Fibroblast of skin of abdomen (primary cell): ENCODE measurements at regions not wholly inside any gene's neighbourhood (a gene's known extent, or its start where the extent isn't known, plus 50 kb on each side); places are given as distances from the start of the nearest gene placed in this dataset.
A peak's percentile ranks its signal among the peaks of the same experiment; 100 is the strongest.
"Not testable (repeated sequence)": the region's sequence is repeated elsewhere in the genome, so short reads cannot be mapped to it uniquely, and the experiment has no call there.

Experiments used
- DNase-seq: peaks from one replicate; pipeline ENCODE4 v3.0.0-alpha.2; 2013

DNA sequence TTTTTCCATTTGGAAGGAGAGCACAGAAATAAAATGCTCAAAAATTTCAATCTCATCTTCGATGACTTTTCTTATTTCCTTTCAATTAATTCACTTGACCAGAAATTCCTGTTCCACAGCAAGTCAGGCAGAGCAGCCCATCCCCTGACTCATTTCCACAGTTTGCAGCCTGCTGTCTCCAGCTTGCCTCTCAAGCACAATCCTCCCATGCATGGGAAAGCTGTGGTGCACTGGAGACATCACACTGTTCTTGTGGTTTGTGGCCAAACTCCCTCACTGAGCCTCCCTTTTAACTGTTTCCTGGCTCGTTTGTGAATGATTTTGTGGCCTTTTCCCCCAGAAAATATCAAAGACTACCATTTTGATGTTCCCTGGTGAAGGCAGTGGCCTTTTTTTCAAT lies 114.0 kb upstream of the ENPEP start:
- peak; percentile 89 for DNase-seq

- no peak for DNase-seq
These were observed 116.9 kb upstream of the ENPEP start for GRCh38 chr4:110359076-110359475.

DNA sequence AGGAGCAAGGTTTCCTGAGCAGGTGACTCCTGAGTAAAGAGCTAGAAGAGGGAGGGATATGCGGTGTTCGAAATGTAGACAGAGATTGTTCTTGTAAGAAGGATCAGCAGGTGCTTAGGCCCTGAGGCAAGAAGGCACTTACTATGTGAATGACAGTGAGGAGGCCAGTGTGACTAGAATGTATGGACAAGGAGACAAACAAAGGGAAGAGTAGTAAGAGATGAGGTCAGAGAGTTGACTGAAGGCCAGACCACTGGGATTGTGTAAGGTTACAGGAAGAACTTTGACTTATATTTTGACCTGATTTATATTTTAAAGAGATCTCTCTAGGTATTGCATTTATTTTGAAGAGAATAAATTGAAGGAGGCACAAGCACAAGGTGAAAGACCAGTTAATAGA lies 118.4 kb upstream of the ENPEP start:
- no peak for DNase-seq

- DNase-seq = no peak
These were observed 121.5 kb upstream of the ENPEP start for GRCh38 chr4:110354460-110354859.

GRCh38 chr4:110352670-110353442 lies 123.1 kb upstream of the ENPEP start:
- DNase-seq = no peak

- DNase-seq = no peak
These were observed 127.1 kb upstream of the ENPEP start for GRCh38 chr4:110348711-110349383.

- no peak for DNase-seq
These were observed 128.2 kb upstream of the ENPEP start for GRCh38 chr4:110347805-110348204.

- peak; percentile 31 for DNase-seq
These were observed 131.8 kb upstream of the ENPEP start for GRCh38 chr4:110344165-110344564.

DNA sequence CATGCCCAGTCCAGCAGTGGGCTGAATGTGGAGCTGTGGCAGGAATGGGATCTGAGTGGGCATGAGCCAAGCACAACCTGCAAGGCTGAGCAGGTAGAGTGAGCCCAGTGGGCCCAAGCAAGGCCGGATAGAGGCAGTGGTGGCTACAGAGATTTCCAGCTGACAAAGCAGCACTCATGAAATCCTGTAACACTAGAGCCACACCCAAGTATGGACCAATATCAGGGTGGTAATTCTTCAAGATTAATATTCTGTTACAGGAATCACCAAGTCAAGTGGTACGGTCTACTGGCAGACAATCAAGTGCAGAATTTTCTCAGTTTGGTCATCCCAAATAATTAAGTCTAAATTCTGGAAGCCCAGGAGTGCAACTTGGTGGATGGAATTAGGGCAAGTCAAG lies 132.4 kb upstream of the ENPEP start:
- DNase-seq = no peak

GRCh38 chr4:110341118-110341517 lies 134.8 kb upstream of the ENPEP start:
- DNase-seq = peak; percentile 42

- DNase-seq = no peak
These were observed 137.0 kb upstream of the ELOVL6 start for GRCh38 chr4:110335399-110335798.

GRCh38 chr4:110332483-110332882 lies 134.1 kb upstream of the ELOVL6 start:
- DNase-seq = no peak

GRCh38 chr4:110326426-110326825 lies 128.0 kb upstream of the ELOVL6 start:
- not testable (repeated sequence) for DNase-seq

DNA sequence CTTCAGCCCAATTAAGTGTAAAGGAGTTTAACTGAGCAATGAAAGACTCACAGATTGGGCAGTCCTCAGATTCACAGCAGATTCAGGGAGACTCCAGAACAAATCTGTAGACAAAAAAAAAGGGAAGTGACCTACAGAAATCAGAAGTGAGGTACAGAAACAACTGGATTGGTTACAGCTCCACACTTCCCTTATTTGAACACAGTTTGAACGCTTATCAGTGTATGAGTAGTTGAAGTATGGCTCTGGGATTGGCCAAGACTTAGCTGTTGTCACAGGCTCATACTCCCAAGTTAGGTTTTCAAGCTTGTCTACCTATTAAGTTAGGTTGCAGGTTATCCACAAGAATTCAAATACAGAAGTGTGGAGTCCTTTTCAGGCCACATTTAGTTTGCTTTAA lies 112.4 kb upstream of the ELOVL6 start:
- DNase-seq = no peak

- DNase-seq = peak; percentile 88
These were observed 111.3 kb upstream of the ELOVL6 start for GRCh38 chr4:110309675-110310074.

- peak; percentile 39 for DNase-seq
These were observed 107.9 kb upstream of the ELOVL6 start for GRCh38 chr4:110306303-110306702.

DNA sequence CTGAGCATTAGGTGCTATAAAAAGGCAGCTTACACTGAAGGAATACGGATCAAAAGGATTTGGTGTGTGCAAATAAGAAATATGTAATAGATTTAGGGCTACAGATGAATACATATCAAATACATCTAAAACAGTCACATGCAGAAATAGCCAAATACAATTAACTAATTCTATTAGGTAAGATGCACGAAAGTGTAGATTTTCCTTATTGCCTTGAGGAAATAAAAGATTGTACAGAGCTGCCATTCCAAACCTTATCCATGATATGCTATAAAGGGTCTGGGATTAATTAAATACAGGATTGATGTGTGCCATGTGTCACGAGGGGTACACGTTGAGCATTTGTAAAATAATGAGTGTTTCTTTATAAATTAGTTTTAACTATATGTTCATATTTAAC lies 107.0 kb upstream of the ELOVL6 start:
- no peak for DNase-seq

GRCh38 chr4:110296892-110297291 lies 98.5 kb upstream of the ELOVL6 start:
- DNase-seq = no peak

GRCh38 chr4:110294165-110294564 lies 95.8 kb upstream of the ELOVL6 start:
- peak; percentile 34 for DNase-seq

GRCh38 chr4:110292994-110293744 lies 94.8 kb upstream of the ELOVL6 start:
- no peak for DNase-seq

- no peak for DNase-seq
These were observed 92.1 kb upstream of the ELOVL6 start for GRCh38 chr4:110290511-110290910.

GRCh38 chr4:110289601-110290100 lies 91.2 kb upstream of the ELOVL6 start:
- DNase-seq = no peak

- DNase-seq = peak; percentile 60
These were observed 88.7 kb upstream of the ELOVL6 start for GRCh38 chr4:110287130-110287529.
